OCI-LY7 (cell line): ENCODE measurements at regions not wholly inside any gene's neighbourhood (a gene's known extent, or its start where the extent isn't known, plus 50 kb on each side); places are given as distances from the start of the nearest gene placed in this dataset.

Source experiments
- BruUV-seq: library from RNA; stranded (reverse); fragments of 400-500 nt; replicated peaks from 2 replicates; lab custom pipeline; 2021; lab: Mats Ljungman, UMichigan
- CTCF ChIA-PET: fragments of 300-600 bp; sonication (Branson Sonifier 250); formaldehyde crosslinking; loops from one replicate; lab custom pipeline; 2022; ENCODE audit warnings: antibody characterized with exemption; ENCODE audit not compliant: unreplicated experiment; lab: Charles Lee
- POLR2A ChIA-PET: fragments of 300-600 bp; sonication (Branson Sonifier 250); formaldehyde crosslinking; loops from one replicate; lab custom pipeline; 2022; ENCODE audit warnings: antibody characterized with exemption; lab: Charles Lee
- DNase-seq: peaks from one replicate; pipeline ENCODE4 v3.0.0-alpha.2; 2015; ENCODE audit warnings: low spot score
- H2AFZ ChIP-seq: fragments of 200-600 bp; sonication (generic), shearing (Covaris generic); 2 replicates; pipeline ENCODE4 v1.6.1; 2014; ENCODE audit warnings: mild to moderate bottlenecking, antibody characterized with exemption, low read length, moderate library complexity
- H3K27ac ChIP-seq: fragments of 200-600 bp; sonication (generic); 2 replicates; pipeline ENCODE4 v1.5.1; 2014; ENCODE audit warnings: mixed run types, low read depth, mild to moderate bottlenecking, moderate library complexity, low read length, inconsistent platforms; ENCODE audit not compliant: poor library complexity, severe bottlenecking
- H3K36me3 ChIP-seq: fragments of 200-600 bp; sonication (generic); 2 replicates; pipeline ENCODE4 v1.6.1; 2014; ENCODE audit warnings: mild to moderate bottlenecking, antibody characterized with exemption, low read length, moderate library complexity, mixed read lengths; ENCODE audit not compliant: insufficient read depth
- H3K4me1 ChIP-seq: fragments of 200-600 bp; sonication (generic); 2 replicates; pipeline ENCODE4 v1.5.1; 2014; ENCODE audit warnings: mild to moderate bottlenecking, low read length; ENCODE audit not compliant: insufficient read depth, poor library complexity, severe bottlenecking
- H3K4me2 ChIP-seq: fragments of 200-600 bp; sonication (generic); 2 replicates; pipeline ENCODE4 v1.6.1; 2014; ENCODE audit warnings: mild to moderate bottlenecking, low read length
- H3K4me3 ChIP-seq: fragments of 200-600 bp; sonication (generic); 2 replicates; pipeline ENCODE4 v1.5.1; 2014; ENCODE audit warnings: mild to moderate bottlenecking, low read depth, low read length; ENCODE audit not compliant: poor library complexity, severe bottlenecking
- H3K79me2 ChIP-seq: fragments of 200-600 bp; sonication (generic); 2 replicates; pipeline ENCODE4 v1.6.1; 2016; ENCODE audit warnings: low read depth, mild to moderate bottlenecking, low read length, moderate library complexity, mixed read lengths; ENCODE audit not compliant: insufficient read depth
- H3K9me2 ChIP-seq: fragments of 200-600 bp; sonication (generic); 2 replicates; pipeline ENCODE4 v1.6.1; 2016; ENCODE audit warnings: mild to moderate bottlenecking, low read length, mixed read lengths; ENCODE audit not compliant: insufficient read depth
- H3K9me3 ChIP-seq: fragments of 200-600 bp; sonication (generic); 2 replicates; pipeline ENCODE4 v1.6.1; 2014; ENCODE audit warnings: mild to moderate bottlenecking, mixed run types, low read length, mixed read lengths
- H4K20me1 ChIP-seq: fragments of 200-600 bp; sonication (generic); 2 replicates; pipeline ENCODE4 v1.6.1; 2014; ENCODE audit warnings: mild to moderate bottlenecking, antibody characterized with exemption, low read length, moderate library complexity, mixed read lengths; ENCODE audit not compliant: insufficient read depth
- EZH2phosphoT487 ChIP-seq: fragments of 200-600 bp; sonication (generic); IDR thresholded peaks from 2 replicates; pipeline ENCODE4 v1.6.1; 2018; ENCODE audit warnings: low read depth, borderline replicate concordance, mild to moderate bottlenecking, mixed run types, antibody characterized with exemption, low read length, moderate library complexity, mixed read lengths
- intact Hi-C: fragments of 100-400 bp; cut with micrococcal nuclease; formaldehyde crosslinking; loops from one replicate; pipeline ENCODE4 v1.10.0; 2022; ENCODE audit not compliant: unreplicated experiment
- TF ChIP-seq, protein P1 (sequence below): fragments of 200-600 bp; sonication (generic); conservative IDR thresholded peaks from 2 replicates; pipeline ENCODE4 v1.5.1; 2014; ENCODE audit warnings: mild to moderate bottlenecking, antibody characterized with exemption, low read length, moderate library complexity, mixed read lengths

DNA sequence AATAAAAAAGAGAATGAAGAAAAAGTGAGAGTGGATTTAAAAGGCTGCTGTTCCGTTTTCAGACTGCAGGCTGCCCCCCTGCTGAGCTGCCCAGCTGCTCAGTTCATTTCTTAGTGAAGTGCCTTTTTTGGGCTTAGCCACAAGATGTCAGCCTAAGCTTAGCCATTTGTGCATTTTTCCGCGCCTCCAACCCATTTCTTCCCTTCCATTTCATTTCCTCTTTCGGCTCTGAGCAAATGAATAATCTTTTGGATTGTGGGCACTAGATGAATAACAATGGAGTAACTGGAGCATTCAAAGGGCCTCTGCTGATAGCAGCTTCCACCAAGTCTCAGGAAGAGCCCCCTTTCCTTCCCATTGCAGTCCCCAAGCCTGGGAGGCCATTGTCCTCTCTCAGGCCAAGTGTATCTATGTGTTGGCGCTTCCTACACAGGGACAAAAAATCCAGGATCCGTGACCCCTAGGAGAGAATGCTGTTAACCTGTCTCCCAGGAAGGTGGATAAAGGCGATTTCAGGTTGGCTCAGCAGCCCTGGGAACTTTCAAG lies 83.5 kb upstream of the SPTLC3 start:
- BruUV-seq = no TSS peak
- CTCF ChIA-PET = no interaction called here
- H3K36me3 ChIP-seq = no peaks in the 10 kb centered on the region
- POLR2A ChIA-PET = interaction anchor here (1.0 kb wide), 1 partner anchor 13 kb away, joined by 3 read pairs; no protein-coding TSS in a partner anchor
- no peak overlapping the region for H3K4me2 ChIP-seq
- DNase-seq = peak; percentile 57
- no peak overlapping the region for H3K27ac ChIP-seq
- H2AFZ ChIP-seq = no peak overlapping the region
- no peaks in the 10 kb centered on the region for H4K20me1 ChIP-seq
- no peaks in the 10 kb centered on the region for H3K9me2 ChIP-seq
- intact Hi-C loops = loop anchor here (1.0 kb wide), 1 partner anchor 181 kb away; no protein-coding TSS in a partner anchor
- no peaks in the 10 kb centered on the region for H3K79me2 ChIP-seq
- no peak overlapping the region for H3K4me3 ChIP-seq
- no peaks in the 10 kb centered on the region for H3K4me1 ChIP-seq
- H3K9me3 ChIP-seq = no peaks in the 10 kb centered on the region
- TF ChIP-seq, protein P1, sequence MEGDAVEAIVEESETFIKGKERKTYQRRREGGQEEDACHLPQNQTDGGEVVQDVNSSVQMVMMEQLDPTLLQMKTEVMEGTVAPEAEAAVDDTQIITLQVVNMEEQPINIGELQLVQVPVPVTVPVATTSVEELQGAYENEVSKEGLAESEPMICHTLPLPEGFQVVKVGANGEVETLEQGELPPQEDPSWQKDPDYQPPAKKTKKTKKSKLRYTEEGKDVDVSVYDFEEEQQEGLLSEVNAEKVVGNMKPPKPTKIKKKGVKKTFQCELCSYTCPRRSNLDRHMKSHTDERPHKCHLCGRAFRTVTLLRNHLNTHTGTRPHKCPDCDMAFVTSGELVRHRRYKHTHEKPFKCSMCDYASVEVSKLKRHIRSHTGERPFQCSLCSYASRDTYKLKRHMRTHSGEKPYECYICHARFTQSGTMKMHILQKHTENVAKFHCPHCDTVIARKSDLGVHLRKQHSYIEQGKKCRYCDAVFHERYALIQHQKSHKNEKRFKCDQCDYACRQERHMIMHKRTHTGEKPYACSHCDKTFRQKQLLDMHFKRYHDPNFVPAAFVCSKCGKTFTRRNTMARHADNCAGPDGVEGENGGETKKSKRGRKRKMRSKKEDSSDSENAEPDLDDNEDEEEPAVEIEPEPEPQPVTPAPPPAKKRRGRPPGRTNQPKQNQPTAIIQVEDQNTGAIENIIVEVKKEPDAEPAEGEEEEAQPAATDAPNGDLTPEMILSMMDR = peak; percentile 82
- no peak for TF ChIP-seq EZH2phosphoT487

DNA sequence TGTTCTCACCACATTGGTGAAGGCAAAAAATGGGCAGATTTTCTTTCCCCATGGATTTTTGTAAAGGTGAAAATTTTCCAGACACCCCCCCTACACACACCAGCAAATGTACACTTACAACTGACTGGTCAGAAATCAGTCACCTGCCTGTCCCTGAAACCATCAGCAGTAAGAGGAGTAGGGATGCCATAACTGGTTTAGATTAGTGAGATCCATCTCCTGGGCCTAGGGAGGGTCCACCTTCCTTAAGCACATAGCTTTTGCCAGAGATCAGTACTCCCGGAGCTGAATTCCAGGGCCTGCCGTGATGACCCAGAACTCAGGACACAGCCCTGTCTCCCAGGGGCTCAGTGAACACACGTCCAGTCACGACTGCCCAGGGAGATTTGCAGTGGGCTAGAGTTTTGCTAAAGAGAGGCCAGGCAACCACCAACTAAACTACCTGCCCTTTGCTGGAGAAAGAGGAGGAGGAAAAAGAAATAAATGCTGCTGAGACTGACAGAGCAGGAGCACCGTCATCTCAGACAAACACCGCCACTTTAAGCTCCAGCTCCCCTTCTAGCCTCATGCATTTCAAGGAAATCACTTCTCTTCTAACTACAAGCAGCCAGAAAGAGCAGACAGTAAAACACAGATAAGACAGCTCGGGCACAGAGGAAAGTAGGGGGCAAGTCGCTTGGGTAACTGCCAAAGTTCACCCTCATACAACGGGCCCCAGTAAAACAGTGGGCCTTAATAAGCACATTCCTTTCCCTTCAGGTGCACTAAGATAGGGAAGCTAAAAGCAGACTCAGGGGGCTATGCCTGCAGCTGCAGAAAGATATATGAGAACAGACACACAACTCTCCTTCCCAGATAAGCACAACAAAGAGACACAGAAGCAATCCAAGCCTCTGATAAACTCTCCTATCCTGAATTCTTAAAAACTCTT lies 82.6 kb upstream of the SPTLC3 start:
- Histone ChIP-seq H3K9me3 (no peaks in the 10 kb centered on the region), H4K20me1 (no peaks in the 10 kb centered on the region), H3K4me3 (no peak overlapping the region), H3K4me1 (no peaks in the 10 kb centered on the region), H3K27ac (no peak overlapping the region), H3K36me3 (no peaks in the 10 kb centered on the region), H3K4me2 (no peak overlapping the region), H2AFZ (no peak overlapping the region), H3K79me2 (no peaks in the 10 kb centered on the region), H3K9me2 (no peaks in the 10 kb centered on the region)
- TF ChIP-seq EZH2phosphoT487 = no peak
- TF ChIP-seq, protein P1 = no peak
- intact Hi-C loops = loop anchor here (1.0 kb wide), 1 partner anchor 180 kb away; no protein-coding TSS in a partner anchor
- no peak for DNase-seq
- ChIA-PET POLR2A (no interaction called here), CTCF (no interaction called here)
- no TSS peak for BruUV-seq
